Right lobe of liver (tissue), 6 donors: ENCODE measurements at regions not wholly inside any gene's neighbourhood (a gene's known extent, or its start where the extent isn't known, plus 50 kb on each side); places are given as distances from the start of the nearest gene placed in this dataset.

Experiments used
- ATAC-seq, 4 donors: fragments of 200-7000 bp; cut with Tn5 transposase; one replicate each; pipeline ENCODE4 v1.9.1; 2020; ENCODE audit warnings: mild to moderate bottlenecking in 4 of 4, moderate library complexity in 4 of 4
- DNase-seq, 3 donors: peaks; one replicate each; pipeline ENCODE4 v3.0.0-alpha.2; 2020
- H3K27ac ChIP-seq, 3 donors: fragments of 200-600 bp; one replicate each; pipeline ENCODE4 v1.8.0; 2022
- H3K27me3 ChIP-seq, 2 donors: fragments of 200-600 bp; one replicate each; pipeline ENCODE4 v1.8.0; 2022
- H3K36me3 ChIP-seq, 4 donors: fragments of 200-600 bp; sonication (generic) in 1 of 4; one replicate each; pipeline versions ENCODE4 v1.5.1 to v1.8.0; 2017 to 2022; ENCODE audit warnings: control low read depth in 1 of 4
- H3K4me1 ChIP-seq, 4 donors: fragments of 200-600 bp; sonication (generic) in 1 of 4; one replicate each; pipeline versions ENCODE4 v1.5.1 to v1.8.0; 2017 to 2022; ENCODE audit warnings: control low read depth in 1 of 4
- H3K4me3 ChIP-seq, 3 donors: fragments of 200-600 bp; one replicate each; pipeline ENCODE4 v1.8.0; 2022
- H3K9me3 ChIP-seq, 4 donors: fragments of 200-600 bp; sonication (generic) in 1 of 4; one replicate each; pipeline versions ENCODE4 v1.5.1 to v1.8.0; 2017 to 2022; ENCODE audit warnings: control low read depth in 1 of 4
- CTCF ChIP-seq, 4 donors: fragments of 200-600 bp in 3 of 4; fragments of 450-650 bp in 1 of 4; IDR thresholded peaks; one replicate each; pipeline versions ENCODE4 v1.5.1 to v1.8.0; 2016 to 2022; ENCODE audit warnings: antibody characterized with exemption in 4 of 4, mild to moderate bottlenecking in 2 of 4
- POLR2A ChIP-seq: fragments of 450-650 bp; IDR thresholded peaks from one replicate; pipeline ENCODE4 v1.6.1; 2017; ENCODE audit warnings: antibody characterized with exemption, mild to moderate bottlenecking
- WGBS: methylation state at CpG from one replicate; pipeline ENCODE4 v1.1.6; 2018; ENCODE audit warnings: low coverage, low lambda C conversion rate; ENCODE audit not compliant: insufficient coverage; ENCODE audit errors: missing lambda C conversion rate; 5-methylcytosine and 5-hydroxymethylcytosine counted together
- intact Hi-C, 2 donors: fragments of 100-400 bp; cut with DNase I; formaldehyde crosslinking; loops; one replicate each; pipeline versions ENCODE4 v1.11.2 to v1.14.1; 2022
- donor health status: DM: no; HTN: yes; CAD: no.
- donor health status: DM: no; HTN: no; CAD: no.
- donor health status: DM: no; HTN: no; CAD: no.
- donor health status: DM: no; HTN: yes; CAD: no.
- donor health status: DM: no; HTN: yes; CAD: no.

DNA sequence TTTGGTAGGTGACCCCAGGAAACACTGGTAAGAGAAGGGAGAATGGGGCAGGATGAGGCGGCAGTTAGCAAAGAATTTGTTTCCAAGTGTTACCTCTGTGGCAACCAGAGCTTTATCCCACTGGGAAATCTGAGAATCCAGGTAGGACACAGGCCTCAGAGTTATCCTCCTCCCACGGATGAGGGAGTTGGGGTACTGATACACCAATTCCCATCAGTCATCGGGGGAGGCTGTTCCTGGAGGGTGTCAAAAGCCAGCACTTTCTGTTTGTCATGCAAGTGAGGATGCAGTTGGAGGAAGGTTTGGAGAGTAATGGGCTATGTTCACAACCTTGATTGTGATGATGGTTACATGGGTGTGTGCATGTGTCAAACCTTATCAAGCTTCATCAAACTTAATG is 221.2 kb upstream of the SFSWAP start:
- 51% methylated on average over 3 of the region's 3 CpGs for WGBS
- intact Hi-C loops, result no loop called here
- no peaks in the 10 kb centered on the region for H3K27me3 ChIP-seq
- H3K27ac ChIP-seq, result no peak overlapping the region
- no peak for ATAC-seq
- H3K36me3 ChIP-seq, result no peaks in the 10 kb centered on the region
- no peaks in the 10 kb centered on the region for H3K4me1 ChIP-seq
- no peaks in the 10 kb centered on the region for H3K9me3 ChIP-seq
- H3K4me3 ChIP-seq, result no peak overlapping the region
- TF ChIP-seq CTCF (IDR thresholded peaks at IDR 0.05), result no peak
- TF ChIP-seq POLR2A, result no peak
- DNase-seq, result peak in 1 of 3 donors; percentile 6

DNA sequence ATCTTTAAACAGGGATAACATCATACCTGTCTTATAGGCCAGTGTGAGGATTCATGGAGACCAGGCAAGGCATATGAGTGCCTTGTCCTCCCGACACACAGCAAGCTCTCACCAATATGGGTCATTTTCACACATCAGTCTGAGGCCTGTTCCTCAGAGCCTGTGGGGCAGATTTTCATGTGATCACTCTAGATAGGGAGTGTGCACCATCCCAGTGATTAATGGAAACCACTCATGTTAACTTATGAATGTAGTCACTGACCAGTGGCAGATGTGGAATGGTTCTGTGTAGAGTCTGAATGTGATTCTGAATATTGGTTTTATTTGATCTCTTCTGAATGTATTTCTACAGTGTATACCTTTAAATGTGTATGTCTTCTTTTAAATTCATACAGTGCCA is 219.7 kb upstream of the SFSWAP start:
- Histone ChIP-seq H3K27me3 (no peaks in the 10 kb centered on the region), H3K27ac (no peak overlapping the region), H3K36me3 (no peaks in the 10 kb centered on the region), H3K4me1 (no peaks in the 10 kb centered on the region), H3K9me3 (no peaks in the 10 kb centered on the region), H3K4me3 (no peak overlapping the region)
- no peak for DNase-seq
- TF ChIP-seq CTCF (IDR thresholded peaks at IDR 0.05), result no peak
- no peak for TF ChIP-seq POLR2A
- WGBS, result 33% methylated on average over 1 of the region's 1 CpG
- intact Hi-C loops, result no loop called here
- no peak for ATAC-seq

GRCh38 chr12:131491916-131492490 is 218.9 kb upstream of the SFSWAP start:
- Histone ChIP-seq H3K27me3 (no peaks in the 10 kb centered on the region), H3K4me1 (no peaks in the 10 kb centered on the region), H3K9me3 (no peaks in the 10 kb centered on the region), H3K27ac (no peak overlapping the region), H3K36me3 (no peaks in the 10 kb centered on the region), H3K4me3 (no peak overlapping the region)
- TF ChIP-seq CTCF (IDR thresholded peaks at IDR 0.05) (no peak), POLR2A (no peak)
- DNase-seq, result no peak
- WGBS, result 0% methylated on average over 1 of the region's 3 CpGs
- intact Hi-C loops, result no loop called here
- no peak for ATAC-seq

DNA sequence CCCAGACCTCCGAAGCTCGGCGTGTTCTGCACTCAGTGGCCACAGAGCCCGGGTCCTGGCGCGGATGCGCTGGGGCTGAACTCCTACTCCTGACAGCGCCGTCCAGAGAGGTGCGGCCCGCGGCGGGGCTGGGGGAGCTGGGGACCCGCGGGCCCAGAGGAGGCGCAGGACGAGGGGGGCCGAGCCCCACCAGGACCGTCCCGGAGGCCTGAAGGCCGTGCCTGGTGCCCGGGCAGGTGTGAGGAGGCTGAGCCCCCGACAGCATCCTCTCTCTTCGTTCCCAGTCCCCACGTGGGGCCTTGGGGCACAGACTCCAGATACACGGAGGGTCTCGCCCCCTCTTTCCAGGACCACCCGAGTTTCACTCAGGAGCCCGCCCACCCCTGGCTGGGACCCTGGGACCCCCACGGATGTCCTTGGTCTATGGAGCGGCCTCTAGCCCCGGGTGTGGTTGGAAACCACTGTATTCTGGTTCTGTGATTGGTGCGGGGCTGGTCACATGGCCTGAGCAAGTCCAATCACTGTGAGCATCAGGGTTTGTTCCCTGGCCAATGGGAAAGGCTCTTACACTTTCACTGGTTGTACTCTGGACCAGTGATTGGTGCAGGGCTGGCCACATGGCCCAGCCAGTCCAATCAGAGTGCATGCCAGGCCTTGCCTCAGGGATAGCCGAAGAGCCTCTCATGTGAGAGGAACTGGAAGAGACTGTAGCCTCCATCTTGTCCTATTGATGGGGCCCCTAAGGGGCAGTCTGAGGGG is 217.6 kb upstream of the SFSWAP start:
- Histone ChIP-seq H3K4me1 (no peaks in the 10 kb centered on the region), H3K4me3 (no peak overlapping the region), H3K27me3 (no peaks in the 10 kb centered on the region), H3K36me3 (no peaks in the 10 kb centered on the region), H3K27ac (no peak overlapping the region), H3K9me3 (no peaks in the 10 kb centered on the region)
- intact Hi-C loops, result no loop called here
- DNase-seq (no peak), ATAC-seq (peak in 1 of 4 donors; percentile 10)
- TF ChIP-seq CTCF (IDR thresholded peaks at IDR 0.05) (no peak), POLR2A (no peak)
- WGBS, result 0% methylated on average over 1 of the region's 34 CpGs
